Prostate gland (tissue), 2 donors: ENCODE measurements at regions not wholly inside any gene's neighbourhood (a gene's known extent, or its start where the extent isn't known, plus 50 kb on each side); places are given as distances from the start of the nearest gene placed in this dataset.

ENCODE experiments used
- DNase-seq: peaks from one replicate; pipeline ENCODE4 v3.0.0-alpha.2; 2019; ENCODE audit warnings: low spot score
- H3K27ac ChIP-seq, 2 donors: fragments of 200-600 bp; sonication (generic); 2 replicates each; pipeline ENCODE4 v1.5.1; 2017 to 2019
- H3K27me3 ChIP-seq: fragments of 200-600 bp; sonication (generic); replicated peaks from 2 replicates; pipeline ENCODE4 v1.5.1; 2019; ENCODE audit not compliant: insufficient read depth
- H3K36me3 ChIP-seq, 2 donors: fragments of 200-600 bp; sonication (generic); 1 replicate in 1 of 2; 2 replicates in 1 of 2; pipeline versions ENCODE4 v1.5.1 to v1.8.1; 2017 to 2019
- H3K4me1 ChIP-seq: fragments of 200-600 bp; sonication (generic); replicated peaks from 2 replicates; pipeline ENCODE4 v1.5.1; 2019
- H3K4me3 ChIP-seq, 2 donors: fragments of 200-600 bp; sonication (generic); 2 replicates each; pipeline ENCODE4 v1.5.1; 2017 to 2019
- H3K9me3 ChIP-seq: fragments of 200-600 bp; sonication (generic); 2 replicates; pipeline ENCODE4 v1.5.1; 2017
- POLR2A ChIP-seq: fragments of 450-650 bp; IDR thresholded peaks from one replicate; pipeline ENCODE4 v1.6.1; 2016; ENCODE audit warnings: antibody characterized with exemption, mild to moderate bottlenecking
- POLR2AphosphoS5 ChIP-seq: sonication (generic); formaldehyde crosslinking; IDR thresholded peaks from one replicate; pipeline ENCODE4 v1.6.1; 2017; ENCODE audit warnings: antibody characterized with exemption
- WGBS: methylation state at CpG from one replicate; pipeline ENCODE4 v1.1.5; 2018; 5-methylcytosine and 5-hydroxymethylcytosine counted together
- intact Hi-C: fragments of 100-400 bp; cut with DNase I; formaldehyde crosslinking; loops from one replicate; pipeline ENCODE4 v1.14.2; 2022
- TF ChIP-seq, protein P1 (sequence below), 4 experiments: fragments of 200-600 bp in 2 of 4; fragments of 450-650 bp in 2 of 4; sonication (generic) in 2 of 4; IDR thresholded peaks; 1 replicate in 3 of 4; 2 replicates in 1 of 4; pipeline ENCODE4 v1.5.1; 2016 to 2019; ENCODE audit warnings: antibody characterized with exemption in 4 of 4, mild to moderate bottlenecking in 2 of 4, moderate library complexity in 2 of 4

DNA sequence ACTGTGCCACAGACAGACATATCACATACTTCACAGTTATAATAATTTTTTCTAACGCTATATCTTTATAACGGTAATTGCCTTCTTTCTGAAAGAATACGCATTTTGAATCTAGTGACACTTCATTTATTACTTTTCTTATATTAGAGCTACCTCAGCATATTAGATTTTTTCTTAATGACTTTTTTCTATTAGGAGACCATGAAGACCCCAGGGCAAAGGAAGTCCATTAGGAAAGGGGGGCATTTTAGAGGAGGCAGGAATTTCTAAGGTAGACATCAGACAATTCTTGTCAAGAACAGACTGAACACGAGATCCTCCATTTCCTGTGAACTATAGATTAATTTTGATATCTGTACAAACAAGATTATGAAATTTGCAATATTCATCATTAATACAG, 90.5 kb upstream of the NSMCE3 start:
- intact Hi-C loops = no loop called here
- 71% methylated on average over 4 of the region's 4 CpGs for WGBS
- Histone ChIP-seq H3K27me3 (no peaks in the 10 kb centered on the region), H3K36me3 (no peaks in the 10 kb centered on the region), H3K27ac (no peak overlapping the region), H3K4me1 (no peaks in the 10 kb centered on the region), H3K9me3 (no peaks in the 10 kb centered on the region), H3K4me3 (no peak overlapping the region)
- DNase-seq = no peak
- no peak for TF ChIP-seq POLR2AphosphoS5
- TF ChIP-seq, protein P1, sequence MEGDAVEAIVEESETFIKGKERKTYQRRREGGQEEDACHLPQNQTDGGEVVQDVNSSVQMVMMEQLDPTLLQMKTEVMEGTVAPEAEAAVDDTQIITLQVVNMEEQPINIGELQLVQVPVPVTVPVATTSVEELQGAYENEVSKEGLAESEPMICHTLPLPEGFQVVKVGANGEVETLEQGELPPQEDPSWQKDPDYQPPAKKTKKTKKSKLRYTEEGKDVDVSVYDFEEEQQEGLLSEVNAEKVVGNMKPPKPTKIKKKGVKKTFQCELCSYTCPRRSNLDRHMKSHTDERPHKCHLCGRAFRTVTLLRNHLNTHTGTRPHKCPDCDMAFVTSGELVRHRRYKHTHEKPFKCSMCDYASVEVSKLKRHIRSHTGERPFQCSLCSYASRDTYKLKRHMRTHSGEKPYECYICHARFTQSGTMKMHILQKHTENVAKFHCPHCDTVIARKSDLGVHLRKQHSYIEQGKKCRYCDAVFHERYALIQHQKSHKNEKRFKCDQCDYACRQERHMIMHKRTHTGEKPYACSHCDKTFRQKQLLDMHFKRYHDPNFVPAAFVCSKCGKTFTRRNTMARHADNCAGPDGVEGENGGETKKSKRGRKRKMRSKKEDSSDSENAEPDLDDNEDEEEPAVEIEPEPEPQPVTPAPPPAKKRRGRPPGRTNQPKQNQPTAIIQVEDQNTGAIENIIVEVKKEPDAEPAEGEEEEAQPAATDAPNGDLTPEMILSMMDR (IDR thresholded peaks at IDR 0.05) = no peak
- TF ChIP-seq POLR2A = no peak

- Histone ChIP-seq H3K27ac (no peak overlapping the region), H3K9me3 (no peaks in the 10 kb centered on the region), H3K4me1 (no peaks in the 10 kb centered on the region), H3K36me3 (no peaks in the 10 kb centered on the region), H3K4me3 (no peak overlapping the region), H3K27me3 (no peaks in the 10 kb centered on the region)
- intact Hi-C loops = no loop called here
- no peak for DNase-seq
- 100% methylated on average over 1 of the region's 1 CpG for WGBS
- TF ChIP-seq POLR2A (no peak), POLR2AphosphoS5 (no peak)
- TF ChIP-seq, protein P1 (IDR thresholded peaks at IDR 0.05) = no peak
Observed at GRCh38 chr15:29356786-29357185, 87.2 kb upstream of the NSMCE3 start.

GRCh38 chr15:29355477-29355876, 85.9 kb upstream of the NSMCE3 start:
- TF ChIP-seq POLR2AphosphoS5 (no peak), POLR2A (no peak)
- TF ChIP-seq, protein P1 (IDR thresholded peaks at IDR 0.05) = no peak
- intact Hi-C loops = no loop called here
- 59% methylated on average over 1 of the region's 1 CpG for WGBS

GRCh38 chr15:29352402-29352801, 82.8 kb upstream of the NSMCE3 start:
- Histone ChIP-seq H3K4me1 (no peaks in the 10 kb centered on the region), H3K9me3 (no peaks in the 10 kb centered on the region), H3K4me3 (no peak overlapping the region), H3K36me3 (no peaks in the 10 kb centered on the region), H3K27ac (no peak overlapping the region), H3K27me3 (no peaks in the 10 kb centered on the region)
- DNase-seq = no peak
- TF ChIP-seq POLR2A = no peak
- TF ChIP-seq, protein P1 (IDR thresholded peaks at IDR 0.05) = no peak
- TF ChIP-seq POLR2AphosphoS5 = no peak
- intact Hi-C loops = no loop called here
- 57% methylated on average over 10 of the region's 10 CpGs for WGBS

More at GRCh38 chr15:29355477-29355876, 85.9 kb upstream of the NSMCE3 start:
- Histone ChIP-seq H3K36me3 (no peaks in the 10 kb centered on the region), H3K4me1 (no peaks in the 10 kb centered on the region), H3K27me3 (no peaks in the 10 kb centered on the region), H3K4me3 (no peak overlapping the region), H3K9me3 (no peaks in the 10 kb centered on the region), H3K27ac (no peak overlapping the region)
- DNase-seq = no peak

GRCh38 chr15:29349196-29349595, 79.6 kb upstream of the NSMCE3 start:
- Histone ChIP-seq H3K9me3 (no peaks in the 10 kb centered on the region), H3K4me3 (no peak overlapping the region), H3K27me3 (no peaks in the 10 kb centered on the region), H3K36me3 (no peaks in the 10 kb centered on the region), H3K4me1 (no peaks in the 10 kb centered on the region), H3K27ac (no peak overlapping the region)
- TF ChIP-seq POLR2AphosphoS5 (no peak), POLR2A (no peak)
- TF ChIP-seq, protein P1 (IDR thresholded peaks at IDR 0.05) = no peak
- WGBS = 58% methylated on average over 2 of the region's 2 CpGs
- intact Hi-C loops = no loop called here
- no peak for DNase-seq
